Small intestine (tissue), 7 donors: ENCODE measurements at regions not wholly inside any gene's neighbourhood (a gene's known extent, or its start where the extent isn't known, plus 50 kb on each side); places are given as distances from the start of the nearest gene placed in this dataset.
A peak's percentile ranks its signal among the peaks of the same experiment; 100 is the strongest.
"Not testable (repeated sequence)": the region's sequence is repeated elsewhere in the genome, so short reads cannot be mapped to it uniquely, and the experiment has no call there.

ENCODE experiments used
- DNase-seq, 2 donors: peaks; one replicate each; pipeline versions ENCODE4 v3.0.0 to v3.0.0-alpha.2; 2013
- FAIRE-seq: peaks from 2 replicates; lab custom pipeline; 2012; peaks lifted over from hg19 to GRCh38; lab: Jason Lieb, UNC
- H3K27ac ChIP-seq, 3 donors: one replicate each; pipeline ENCODE4 v1.5.1; 2013; ENCODE audit warnings: low read length in 2 of 3, mild to moderate bottlenecking in 2 of 3, control low read depth in 1 of 3, inconsistent platforms in 1 of 3, low read depth in 1 of 3, moderate library complexity in 1 of 3
- H3K27me3 ChIP-seq, 3 donors: one replicate each; pipeline ENCODE4 v1.6.1; 2013; ENCODE audit warnings: low read length in 3 of 3, inconsistent platforms in 1 of 3; ENCODE audit not compliant: control insufficient read depth in 3 of 3, insufficient read depth in 3 of 3
- H3K36me3 ChIP-seq, 3 donors: one replicate each; pipeline ENCODE4 v1.6.1; 2013; ENCODE audit warnings: low read length in 3 of 3, inconsistent platforms in 1 of 3, low read depth in 1 of 3, mild to moderate bottlenecking in 1 of 3, moderate library complexity in 1 of 3; ENCODE audit not compliant: control insufficient read depth in 3 of 3, insufficient read depth in 2 of 3
- H3K4me1 ChIP-seq, 3 donors: one replicate each; pipeline ENCODE4 v1.6.1; 2013; ENCODE audit warnings: low read length in 2 of 3, inconsistent platforms in 1 of 3, low read depth in 1 of 3, mild to moderate bottlenecking in 1 of 3, moderate library complexity in 1 of 3; ENCODE audit not compliant: control insufficient read depth in 3 of 3, insufficient read depth in 2 of 3
- H3K4me3 ChIP-seq, 3 donors: one replicate each; pipeline ENCODE4 v1.5.1; 2013; ENCODE audit warnings: low read length in 3 of 3, control low read depth in 1 of 3, inconsistent platforms in 1 of 3, low read depth in 1 of 3, mild to moderate bottlenecking in 1 of 3, moderate library complexity in 1 of 3
- H3K9me3 ChIP-seq, 2 donors: one replicate each; pipeline ENCODE4 v1.6.1; 2013; ENCODE audit warnings: low read depth in 1 of 2, low read length in 1 of 2; ENCODE audit not compliant: control insufficient read depth in 2 of 2, insufficient read depth in 1 of 2
- WGBS, 3 donors: extraction: QIAGEN DNeasy Blood & Tissue Kit; methylation state at CpG; one replicate each; pipeline ENCODE4 v1.1.7; 2013; 5-methylcytosine and 5-hydroxymethylcytosine counted together
- donor health status: healthy with polysubstance abuse.
- donor health status: control.
- donor health status: control.
- donor health status: Bipolar disorder and iron deficiency.
- donor health status: healthy.

DNA sequence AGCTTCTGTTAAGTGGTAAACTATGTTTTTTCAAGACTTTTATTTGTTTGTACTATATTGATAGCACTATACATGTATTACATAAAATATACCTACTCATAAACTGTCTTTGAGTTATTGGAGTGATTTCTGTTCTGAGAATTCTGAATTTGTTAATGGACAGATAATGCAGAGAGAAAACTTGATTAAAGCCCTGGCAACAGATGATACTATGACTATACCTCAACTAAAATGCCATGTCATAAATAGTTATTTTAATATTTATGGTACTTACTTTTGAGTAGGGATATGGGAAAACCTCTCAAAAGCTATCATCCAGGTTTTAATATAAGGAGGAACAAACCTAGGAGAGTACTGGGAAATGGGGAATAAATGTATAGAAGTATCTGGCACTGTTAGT, 947.2 kb upstream of the ARRDC3 start:
- Histone ChIP-seq H3K27me3 (no peaks in the 10 kb centered on the region), H3K36me3 (no peaks in the 10 kb centered on the region), H3K4me1 (no peaks in the 10 kb centered on the region), H3K9me3 (no peaks in the 10 kb centered on the region), H3K4me3 (no peak overlapping the region), H3K27ac (no peak overlapping the region)
- FAIRE-seq (no peak), DNase-seq (no peak)

DNA sequence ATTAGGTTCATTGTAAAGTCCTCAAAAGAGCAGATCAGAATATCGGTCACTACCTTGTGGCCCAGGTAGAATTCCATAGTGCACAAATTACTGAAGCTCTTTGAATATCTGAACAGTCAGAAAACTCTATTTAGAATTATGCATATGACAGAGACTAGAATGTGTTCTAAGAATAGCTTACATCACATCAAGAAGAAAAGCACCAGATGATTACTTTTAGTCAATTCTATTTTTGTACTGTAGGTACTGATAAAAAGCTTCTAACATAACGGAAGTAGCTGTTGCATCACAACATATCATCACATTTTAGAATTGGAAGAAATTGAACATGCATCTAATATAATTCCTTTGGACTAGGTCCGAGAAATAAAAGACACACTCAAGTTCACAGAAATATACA, 946.6 kb upstream of the ARRDC3 start:
- Histone ChIP-seq H3K27ac (no peak overlapping the region), H3K27me3 (no peaks in the 10 kb centered on the region), H3K4me1 (no peaks in the 10 kb centered on the region), H3K36me3 (no peaks in the 10 kb centered on the region), H3K4me3 (no peak overlapping the region), H3K9me3 (no peaks in the 10 kb centered on the region)
- DNase-seq, result no peak
- 75 to 87% (median 79%) methylated on average over 3 of the region's 3 CpGs for WGBS, 3 donors
- FAIRE-seq, result no peak

DNA sequence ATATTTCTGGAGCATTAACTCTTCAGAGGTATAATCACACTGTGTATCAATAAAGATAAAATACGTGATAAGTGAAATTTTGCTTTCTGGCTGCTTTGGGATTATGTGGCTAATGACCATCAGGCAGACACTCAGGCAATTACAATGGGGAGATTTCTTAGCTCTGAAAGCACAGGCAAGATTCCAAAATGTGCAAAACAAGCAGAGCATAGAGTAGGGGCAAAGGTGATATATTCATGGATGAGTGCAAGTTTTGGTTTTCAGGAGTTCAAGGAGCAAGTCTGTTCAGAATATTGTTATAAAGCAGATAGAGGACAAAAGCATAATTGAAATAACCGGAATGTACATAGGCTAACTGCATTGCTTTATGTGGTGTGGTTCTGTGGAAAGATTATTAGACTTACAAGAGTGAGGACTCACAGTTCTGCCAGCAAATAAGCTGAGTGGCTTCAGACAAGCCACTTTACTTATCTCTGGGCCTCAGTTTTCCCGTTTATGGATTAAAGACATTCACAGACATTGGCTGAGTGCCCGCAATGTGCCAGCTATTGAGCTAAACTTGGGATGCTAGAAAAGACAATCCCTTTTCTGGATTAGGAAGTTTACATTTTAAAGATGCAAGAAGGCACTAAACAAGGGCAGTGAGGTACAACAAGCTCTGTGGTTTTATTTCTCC, 945.6 kb upstream of the ARRDC3 start:
- no peaks in the 10 kb centered on the region for H3K36me3 ChIP-seq
- DNase-seq (no peak), FAIRE-seq (no peak)
- no peaks in the 10 kb centered on the region for H3K4me1 ChIP-seq
- no peak overlapping the region for H3K27ac ChIP-seq
- no peak overlapping the region for H3K4me3 ChIP-seq
- WGBS, 3 donors, result 58 to 80% (median 64%) methylated on average over 4 of the region's 4 CpGs
- H3K27me3 ChIP-seq, result no peaks in the 10 kb centered on the region
- H3K9me3 ChIP-seq, result no peaks in the 10 kb centered on the region

DNA sequence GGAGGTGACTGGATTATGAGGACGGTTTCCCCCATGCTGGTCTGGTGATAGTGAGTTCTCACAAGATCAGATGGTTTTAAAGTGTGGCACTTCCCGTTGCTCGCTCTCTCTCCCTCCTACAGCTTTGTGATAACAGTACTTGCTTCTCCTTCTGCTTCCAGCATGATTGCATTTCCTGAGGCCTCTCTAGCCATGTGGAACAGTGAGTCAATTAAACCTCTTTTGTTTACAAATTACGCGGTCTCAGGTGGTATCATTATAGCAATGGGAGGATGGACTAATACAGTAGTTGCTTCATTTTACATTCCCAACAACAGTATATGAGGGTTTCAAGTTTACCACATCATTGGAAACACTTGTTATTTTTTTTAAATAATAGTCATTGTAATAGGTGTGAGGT, 937.3 kb upstream of the ARRDC3 start:
- Histone ChIP-seq H3K4me3 (no peak overlapping the region), H3K4me1 (no peaks in the 10 kb centered on the region), H3K9me3 (peaks cover 0 to 6% of the 10 kb centered on the region in 2 donors), H3K27ac (no peak overlapping the region), H3K27me3 (no peaks in the 10 kb centered on the region), H3K36me3 (no peaks in the 10 kb centered on the region)
- FAIRE-seq (no peak), DNase-seq (no peak)
- WGBS, 3 donors, result 62 to 80% (median 74%) methylated on average over 5 of the region's 5 CpGs

DNA sequence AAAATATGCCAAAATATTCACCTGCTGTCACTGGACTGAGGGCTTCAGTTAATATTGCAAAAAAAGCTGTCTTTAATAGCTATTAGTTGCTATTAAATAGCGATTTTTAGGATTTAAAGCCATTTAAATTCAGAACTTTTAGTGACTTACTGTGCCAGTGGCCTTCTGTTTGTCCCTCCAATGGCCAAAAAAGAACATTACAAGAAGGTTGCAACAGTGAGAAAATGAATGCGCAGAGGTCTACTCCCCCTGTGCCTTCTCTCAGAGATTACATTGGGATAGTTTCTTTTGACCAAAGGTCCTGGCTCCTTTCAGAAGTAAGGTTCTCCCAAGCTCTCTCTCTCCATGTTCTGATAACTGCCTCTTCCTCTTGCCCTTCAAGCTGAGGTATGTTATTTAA, 930.3 kb upstream of the ARRDC3 start:
- DNase-seq, result no peak
- Histone ChIP-seq H3K27me3 (no peaks in the 10 kb centered on the region), H3K4me3 (no peak overlapping the region), H3K36me3 (no peaks in the 10 kb centered on the region), H3K9me3 (no peaks in the 10 kb centered on the region), H3K4me1 (no peaks in the 10 kb centered on the region), H3K27ac (no peak overlapping the region)
- WGBS, 3 donors, result 77 to 83% (median 83%) methylated on average over 2 of the region's 2 CpGs
- FAIRE-seq, result no peak

DNA sequence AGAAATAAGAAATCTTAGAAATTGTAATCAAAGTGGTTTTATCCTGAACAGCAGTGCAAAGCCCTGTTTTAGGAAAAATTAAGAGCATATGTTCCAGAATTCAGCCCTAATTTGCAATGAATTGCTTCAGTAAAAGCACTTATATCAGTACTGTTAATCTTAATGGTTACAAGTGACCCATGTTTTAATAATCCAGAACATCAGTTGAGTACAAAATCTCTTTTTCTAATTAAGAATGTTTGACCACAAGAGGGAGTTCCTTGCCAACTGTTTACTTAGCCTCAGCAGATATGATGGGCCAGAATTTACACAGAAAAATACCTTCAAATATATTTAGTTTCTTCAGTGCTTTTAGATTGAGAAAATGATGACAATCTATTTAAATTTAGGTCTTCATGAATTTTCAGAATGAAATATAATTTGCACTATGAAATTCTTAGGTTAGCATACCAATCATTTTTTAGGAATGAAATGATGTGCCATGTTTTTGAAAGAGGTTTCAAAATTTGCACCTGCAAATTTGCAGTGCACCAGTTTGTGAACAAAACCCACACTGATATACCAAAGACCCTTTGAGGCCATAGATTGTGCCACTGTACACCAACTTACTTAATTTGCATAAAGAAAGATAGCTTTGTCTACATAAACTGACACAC, 926.3 kb upstream of the ARRDC3 start:
- Histone ChIP-seq H3K27me3 (no peaks in the 10 kb centered on the region), H3K27ac (no peak overlapping the region), H3K4me3 (no peak overlapping the region), H3K4me1 (no peaks in the 10 kb centered on the region), H3K36me3 (no peaks in the 10 kb centered on the region), H3K9me3 (no peaks in the 10 kb centered on the region)
- FAIRE-seq (no peak), DNase-seq (peak; percentile 2 to 8)

DNA sequence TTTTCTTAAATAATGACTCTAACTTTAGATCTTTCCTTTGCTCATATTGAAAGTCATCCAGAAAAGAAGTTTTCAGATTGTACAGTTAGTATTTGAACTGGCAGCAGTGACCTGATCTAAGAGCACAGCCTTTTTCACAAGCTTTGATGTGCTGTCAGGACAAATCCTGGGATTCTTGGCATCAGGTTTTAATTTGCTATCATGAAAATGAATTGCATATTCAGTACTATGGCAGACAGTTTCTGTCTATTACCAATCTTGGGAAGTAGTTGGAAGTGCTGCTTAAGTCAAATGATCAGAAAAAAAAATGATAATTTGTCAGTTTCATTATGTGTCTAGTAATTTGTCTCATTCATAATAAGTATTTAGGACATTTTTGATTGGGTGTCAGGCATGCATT, 925.6 kb upstream of the ARRDC3 start:
- Histone ChIP-seq H3K36me3 (no peaks in the 10 kb centered on the region), H3K27ac (no peak overlapping the region), H3K9me3 (no peaks in the 10 kb centered on the region), H3K4me3 (no peak overlapping the region), H3K4me1 (no peaks in the 10 kb centered on the region), H3K27me3 (no peaks in the 10 kb centered on the region)
- no peak for DNase-seq
- FAIRE-seq, result no peak

DNA sequence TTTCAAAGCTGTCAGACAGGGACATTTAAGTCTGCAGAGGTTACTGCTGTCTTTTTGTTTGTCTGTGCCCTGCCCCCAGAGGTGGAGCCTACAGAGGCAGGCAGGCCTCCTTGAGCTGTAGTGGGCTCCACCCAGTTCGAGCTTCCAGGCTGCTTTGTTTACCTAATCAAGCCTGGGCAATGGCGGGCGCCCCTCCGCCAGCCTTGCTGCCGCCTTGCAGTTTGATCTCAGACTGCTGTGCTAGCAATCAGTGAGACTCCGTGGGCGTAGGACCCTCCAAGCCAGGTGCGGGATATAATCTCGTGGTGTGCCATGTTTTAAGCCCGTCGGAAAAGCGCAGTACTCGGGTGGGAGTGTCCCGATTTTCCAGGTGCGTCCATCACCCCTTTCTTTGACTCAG, 919.2 kb upstream of the ARRDC3 start:
- H3K9me3 ChIP-seq, H3K36me3 ChIP-seq, DNase-seq, H3K4me3 ChIP-seq, H3K27me3 ChIP-seq, H3K4me1 ChIP-seq, H3K27ac ChIP-seq, FAIRE-seq: not testable (repeated sequence)
- 91 to 92% (median 91%) methylated on average over 14 to 15 of the region's 15 CpGs for WGBS, 3 donors

DNA sequence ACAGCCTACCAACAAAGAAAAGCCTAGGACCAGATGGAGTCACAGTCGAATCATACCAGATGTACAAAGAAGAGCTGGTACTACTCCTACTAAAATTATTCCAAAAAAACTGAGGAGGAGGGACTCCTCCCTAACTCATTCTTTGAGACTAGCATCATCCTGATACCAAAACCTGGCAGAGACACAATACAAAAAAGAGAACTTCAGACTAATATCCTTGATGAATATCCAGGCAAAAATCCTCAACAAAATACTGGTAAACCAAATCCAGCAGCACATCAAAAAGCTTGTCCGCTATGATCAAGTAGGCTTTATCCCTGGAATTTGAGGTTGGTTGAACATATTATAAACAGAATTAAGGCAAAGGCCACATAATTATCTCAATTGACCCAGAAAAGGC, 900.4 kb upstream of the ARRDC3 start:
- no peaks in the 10 kb centered on the region for H3K4me1 ChIP-seq
- H3K4me3 ChIP-seq, result no peak overlapping the region
- no peaks in the 10 kb centered on the region for H3K27me3 ChIP-seq
- WGBS, 3 donors, result 92 to 97% (median 93%) methylated on average over 2 of the region's 2 CpGs
- no peaks in the 10 kb centered on the region for H3K36me3 ChIP-seq
- H3K9me3 ChIP-seq, result no peaks in the 10 kb centered on the region
- FAIRE-seq, result no peak
- DNase-seq, result no peak
- H3K27ac ChIP-seq, result no peak overlapping the region
